WERI-Rb-1 (cell line): ENCODE measurements at regions not wholly inside any gene's neighbourhood (a gene's known extent, or its start where the extent isn't known, plus 50 kb on each side); places are given as distances from the start of the nearest gene placed in this dataset.

Experiments used
- DNase-seq: peaks from one replicate; pipeline ENCODE4 v3.0.0-alpha.2; 2020
- H3K27ac ChIP-seq: fragments of 250-450 bp; sonication (Bioruptor Pico); 2 replicates; pipeline ENCODE4 v1.5.1; 2020; ENCODE audit warnings: mild to moderate bottlenecking, moderate library complexity
- H3K27me3 ChIP-seq: fragments of 250-450 bp; sonication (Bioruptor Pico); 2 replicates; pipeline ENCODE4 v1.5.1; 2021; ENCODE audit warnings: mild to moderate bottlenecking, low read depth, moderate library complexity; ENCODE audit not compliant: insufficient read depth, severe bottlenecking
- H3K36me3 ChIP-seq: fragments of 250-450 bp; sonication (Bioruptor Pico); 2 replicates; pipeline ENCODE4 v1.5.1; 2020; ENCODE audit warnings: mild to moderate bottlenecking, moderate library complexity
- H3K4me3 ChIP-seq: 2 replicates; pipeline ENCODE4 v1.5.1; 2011; ENCODE audit warnings: low read depth, mild to moderate bottlenecking, control low read depth, low read length
- H3K9me3 ChIP-seq: fragments of 250-450 bp; sonication (Bioruptor Pico); 2 replicates; pipeline ENCODE4 v1.5.1; 2021; ENCODE audit warnings: mild to moderate bottlenecking, moderate library complexity; ENCODE audit not compliant: severe bottlenecking
- TF ChIP-seq, protein P1 (sequence below): IDR thresholded peaks from 2 replicates; pipeline ENCODE4 v1.5.1; 2011; ENCODE audit warnings: low read depth, mild to moderate bottlenecking, control low read depth, inconsistent platforms, low read length

DNA sequence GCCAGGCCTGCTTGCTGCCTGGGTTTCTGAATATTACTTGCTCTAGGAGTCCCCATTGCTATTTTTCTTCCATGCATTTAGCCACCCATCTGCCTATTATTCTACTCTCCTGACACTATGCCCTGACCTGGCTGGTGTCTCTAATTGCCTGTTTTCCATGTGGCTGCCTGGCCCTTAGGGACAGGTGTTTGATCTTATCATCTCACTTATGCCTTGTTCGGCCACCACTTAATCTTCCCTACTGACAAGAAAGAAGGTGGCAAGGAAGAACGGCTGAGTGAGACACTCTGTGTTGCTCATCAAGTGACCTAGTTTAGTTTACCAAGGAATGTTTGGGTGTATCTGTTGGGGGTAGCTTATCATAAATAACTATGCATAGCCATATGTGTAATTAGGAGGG lies 50.4 kb upstream of the RAPH1 start:
- no peak for DNase-seq
- no peak overlapping the region for H3K27ac ChIP-seq
- TF ChIP-seq, protein P1, sequence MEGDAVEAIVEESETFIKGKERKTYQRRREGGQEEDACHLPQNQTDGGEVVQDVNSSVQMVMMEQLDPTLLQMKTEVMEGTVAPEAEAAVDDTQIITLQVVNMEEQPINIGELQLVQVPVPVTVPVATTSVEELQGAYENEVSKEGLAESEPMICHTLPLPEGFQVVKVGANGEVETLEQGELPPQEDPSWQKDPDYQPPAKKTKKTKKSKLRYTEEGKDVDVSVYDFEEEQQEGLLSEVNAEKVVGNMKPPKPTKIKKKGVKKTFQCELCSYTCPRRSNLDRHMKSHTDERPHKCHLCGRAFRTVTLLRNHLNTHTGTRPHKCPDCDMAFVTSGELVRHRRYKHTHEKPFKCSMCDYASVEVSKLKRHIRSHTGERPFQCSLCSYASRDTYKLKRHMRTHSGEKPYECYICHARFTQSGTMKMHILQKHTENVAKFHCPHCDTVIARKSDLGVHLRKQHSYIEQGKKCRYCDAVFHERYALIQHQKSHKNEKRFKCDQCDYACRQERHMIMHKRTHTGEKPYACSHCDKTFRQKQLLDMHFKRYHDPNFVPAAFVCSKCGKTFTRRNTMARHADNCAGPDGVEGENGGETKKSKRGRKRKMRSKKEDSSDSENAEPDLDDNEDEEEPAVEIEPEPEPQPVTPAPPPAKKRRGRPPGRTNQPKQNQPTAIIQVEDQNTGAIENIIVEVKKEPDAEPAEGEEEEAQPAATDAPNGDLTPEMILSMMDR, result no peak
- H3K9me3 ChIP-seq, result no peaks in the 10 kb centered on the region
- no peaks in the 10 kb centered on the region for H3K36me3 ChIP-seq
- no peaks in the 10 kb centered on the region for H3K27me3 ChIP-seq
- H3K4me3 ChIP-seq, result no peak overlapping the region

DNA sequence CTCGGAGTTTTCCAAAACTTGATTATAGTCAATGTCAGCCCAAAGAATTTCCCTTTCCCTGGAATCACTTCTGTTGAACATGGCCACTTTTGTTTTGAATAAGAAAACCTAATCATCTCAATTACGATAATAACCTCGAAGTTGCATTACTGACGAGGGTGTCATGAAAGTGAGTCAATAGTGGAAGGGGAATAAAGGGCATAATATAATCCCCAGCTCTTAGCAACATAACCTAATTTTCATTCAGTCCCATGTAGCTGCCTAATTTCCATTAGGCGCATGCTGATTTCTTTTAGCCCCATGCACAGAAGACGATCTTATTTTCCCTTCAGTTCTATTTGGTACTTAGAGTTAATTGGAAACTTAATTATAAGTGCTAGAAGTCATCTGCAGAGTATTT lies 51.1 kb upstream of the RAPH1 start:
- no peak for DNase-seq
- TF ChIP-seq, protein P1, result no peak
- Histone ChIP-seq H3K36me3 (no peaks in the 10 kb centered on the region), H3K27me3 (no peaks in the 10 kb centered on the region), H3K4me3 (no peak overlapping the region), H3K27ac (no peak overlapping the region), H3K9me3 (no peaks in the 10 kb centered on the region)

DNA sequence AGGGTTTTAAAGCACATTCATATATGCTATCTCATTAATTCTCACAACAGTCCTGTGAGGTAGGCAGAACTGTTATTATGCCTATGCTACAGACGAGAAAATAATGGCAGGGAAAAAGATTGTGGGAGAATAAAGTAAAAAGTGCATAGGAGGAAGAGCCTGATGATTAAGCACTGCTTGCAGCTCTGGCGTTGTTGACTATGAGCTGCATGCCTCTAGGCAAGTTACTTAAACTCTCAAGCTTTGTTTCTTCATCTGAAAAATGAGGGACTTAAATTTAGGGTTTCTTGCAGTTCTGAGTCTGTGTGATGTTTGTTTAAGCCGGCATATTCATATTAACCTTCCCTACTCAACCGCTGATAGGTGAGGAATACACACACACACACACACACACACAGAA lies 51.6 kb upstream of the RAPH1 start:
- TF ChIP-seq, protein P1, result no peak
- Histone ChIP-seq H3K4me3 (no peak overlapping the region), H3K27me3 (no peaks in the 10 kb centered on the region), H3K27ac (no peak overlapping the region), H3K9me3 (no peaks in the 10 kb centered on the region), H3K36me3 (no peaks in the 10 kb centered on the region)
- no peak for DNase-seq

DNA sequence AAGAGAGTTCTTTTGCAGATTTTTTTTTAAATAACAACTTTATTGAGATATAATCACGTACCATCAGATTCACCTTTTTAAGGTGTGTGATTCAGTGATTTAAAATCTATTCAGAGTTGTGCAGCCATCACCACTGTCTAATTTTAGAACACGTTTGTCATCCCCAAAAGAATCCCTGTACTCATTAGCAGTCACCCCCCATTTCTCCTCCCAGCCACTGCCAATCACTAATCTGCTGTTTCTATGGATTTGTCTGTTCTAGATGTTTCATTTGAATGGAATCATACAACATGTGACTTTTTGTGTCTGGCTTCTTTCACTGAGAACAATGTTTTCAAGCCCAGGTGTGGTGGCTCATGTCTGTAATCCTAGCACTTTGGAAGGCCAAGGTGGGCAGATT lies 55.4 kb upstream of the RAPH1 start:
- H3K27ac ChIP-seq, result no peak overlapping the region
- H3K36me3 ChIP-seq, result no peaks in the 10 kb centered on the region
- no peaks in the 10 kb centered on the region for H3K9me3 ChIP-seq

DNA sequence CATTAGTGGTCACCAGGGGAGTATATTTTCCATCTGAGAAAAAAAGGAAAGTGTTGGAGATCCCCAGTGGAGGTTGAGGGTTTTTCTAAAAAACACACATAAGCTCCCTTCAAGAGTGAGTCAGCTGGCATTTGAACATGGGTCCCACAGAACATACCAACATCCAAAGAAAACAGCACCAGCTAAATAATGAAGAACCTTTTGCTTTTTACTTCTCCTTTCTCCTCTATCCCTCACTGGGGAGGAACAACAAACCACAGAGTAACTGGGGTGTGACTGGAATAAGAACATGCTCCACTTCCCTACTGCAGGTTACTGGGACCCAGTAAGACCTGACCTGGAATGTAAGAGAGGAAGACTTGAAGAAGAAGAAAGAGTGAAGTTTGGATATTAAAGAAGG lies 56.5 kb upstream of the RAPH1 start:
- no peak for DNase-seq
- H3K9me3 ChIP-seq, result no peaks in the 10 kb centered on the region
- H3K27me3 ChIP-seq, result no peaks in the 10 kb centered on the region
- no peak overlapping the region for H3K4me3 ChIP-seq
- H3K36me3 ChIP-seq, result no peaks in the 10 kb centered on the region
- TF ChIP-seq, protein P1, result no peak
- H3K27ac ChIP-seq, result no peak overlapping the region

More for the DNA sequence above, 55.4 kb upstream of the RAPH1 start:
- TF ChIP-seq, protein P1, result no peak
- no peak for DNase-seq
- Histone ChIP-seq H3K27me3 (no peaks in the 10 kb centered on the region), H3K4me3 (no peak overlapping the region)

DNA sequence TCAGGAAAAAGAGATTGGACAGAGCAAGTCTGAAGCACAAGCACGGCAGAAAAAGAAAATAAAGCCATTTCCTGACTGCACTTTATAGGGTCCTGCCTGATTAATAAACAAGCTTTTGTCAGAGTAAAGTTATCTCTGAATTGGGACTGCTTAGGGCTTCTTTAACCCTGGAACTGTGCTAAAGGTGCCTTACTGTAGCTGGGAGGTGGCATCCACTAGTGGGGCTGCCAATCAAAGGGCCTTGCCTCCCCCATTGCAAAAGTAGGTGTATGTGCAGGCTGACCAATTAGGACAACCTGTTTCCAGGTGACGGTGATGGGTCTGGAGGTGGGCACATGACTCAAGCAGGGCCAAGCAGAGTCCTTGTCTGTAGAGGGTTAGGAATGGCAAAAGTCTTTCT lies 57.4 kb upstream of the RAPH1 start:
- no peaks in the 10 kb centered on the region for H3K9me3 ChIP-seq
- no peak for DNase-seq
- no peaks in the 10 kb centered on the region for H3K27me3 ChIP-seq
- TF ChIP-seq, protein P1, result no peak
- H3K36me3 ChIP-seq, result no peaks in the 10 kb centered on the region
- H3K4me3 ChIP-seq, result no peak overlapping the region
- H3K27ac ChIP-seq, result no peak overlapping the region
